ENCODE measurements at regions not wholly inside any gene's neighbourhood (a gene's known extent, or its start where the extent isn't known, plus 50 kb on each side); places are given as distances from the start of the nearest gene placed in this dataset.
"Not testable (repeated sequence)": the region's sequence is repeated elsewhere in the genome, so short reads cannot be mapped to it uniquely, and the experiment has no call there.

DNA sequence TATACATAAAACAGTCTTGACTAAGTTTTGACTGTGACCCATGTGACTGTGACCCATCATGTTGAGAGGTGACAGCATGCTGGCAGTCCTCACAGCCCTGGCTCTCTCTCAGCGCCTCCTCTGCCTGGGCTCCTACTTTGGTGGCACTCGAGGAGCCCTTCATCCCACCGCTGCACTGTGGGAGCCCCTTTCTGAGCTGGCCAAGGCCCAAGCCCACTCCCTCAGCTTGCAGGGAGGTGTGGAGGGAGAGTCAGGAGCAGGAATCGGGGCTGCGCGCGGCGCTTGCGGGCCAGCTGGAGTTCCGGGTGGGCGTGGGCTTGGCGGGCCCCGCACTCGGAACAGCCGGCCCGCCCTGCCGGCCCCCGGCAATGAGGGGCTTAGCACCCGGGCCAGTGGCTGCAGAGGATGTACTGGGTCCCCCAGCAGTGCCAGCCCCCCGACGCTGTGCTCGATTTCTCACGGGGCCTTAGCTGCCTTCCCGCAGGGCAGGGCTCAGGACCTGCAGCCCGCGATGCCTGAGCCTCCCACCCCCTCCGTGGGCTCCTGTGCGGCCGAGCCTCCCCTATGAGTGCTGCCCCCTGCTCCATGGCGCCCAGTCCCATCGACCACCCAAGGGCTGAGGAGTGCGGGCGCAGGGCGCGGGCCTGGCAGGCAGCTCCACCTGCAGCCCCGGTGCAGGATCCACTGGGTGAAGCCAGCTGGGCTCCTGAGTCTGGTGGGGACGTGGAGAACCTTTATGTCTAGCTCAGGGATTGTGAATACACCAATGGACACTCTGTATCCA, 955.9 kb upstream of the FAT3 start:
- not testable (repeated sequence) for H3K27me3 ChIP-seq (ENCODE audit: control insufficient read depth, insufficient read depth, low read length); H3K4me3 ChIP-seq (ENCODE audit: low read depth, low read length); H3K4me1 ChIP-seq (ENCODE audit: control insufficient read depth, insufficient read depth, low read length); H3K9ac ChIP-seq (ENCODE audit: low read depth, low read length); H3K36me3 ChIP-seq (ENCODE audit: control insufficient read depth, insufficient read depth, low read length); H3K9me3 ChIP-seq (ENCODE audit: control insufficient read depth, insufficient read depth, low read length)

DNA sequence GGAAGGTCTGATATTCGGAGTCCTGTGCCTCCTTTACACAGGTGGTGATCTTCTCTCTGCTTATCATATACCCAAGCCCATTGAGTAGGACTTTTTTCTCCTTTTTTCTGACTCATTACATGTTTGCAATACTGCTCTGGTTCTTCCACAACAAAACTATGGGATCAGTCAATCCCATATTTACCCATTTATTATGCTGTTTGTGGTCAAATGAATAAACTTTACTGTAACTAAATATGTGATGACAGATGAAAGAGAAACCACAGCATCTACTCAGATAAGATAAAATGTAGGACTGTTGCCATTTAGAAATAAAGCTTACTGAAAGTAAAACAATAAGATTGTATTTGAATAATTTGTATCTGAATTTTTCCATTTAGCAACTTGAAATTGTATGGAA, 958.7 kb upstream of the FAT3 start:
- Histone ChIP-seq H3K36me3 (ENCODE audit: control insufficient read depth, insufficient read depth, low read length) (no peaks in the 10 kb centered on the region), H3K9ac (ENCODE audit: low read depth, low read length) (no peak overlapping the region), H3K4me3 (ENCODE audit: low read depth, low read length) (no peak overlapping the region), H3K9me3 (ENCODE audit: control insufficient read depth, insufficient read depth, low read length) (no peaks in the 10 kb centered on the region), H3K27me3 (ENCODE audit: control insufficient read depth, insufficient read depth, low read length) (no peaks in the 10 kb centered on the region), H3K4me1 (ENCODE audit: control insufficient read depth, insufficient read depth, low read length) (peaks cover 2% of the 10 kb centered on the region)

DNA sequence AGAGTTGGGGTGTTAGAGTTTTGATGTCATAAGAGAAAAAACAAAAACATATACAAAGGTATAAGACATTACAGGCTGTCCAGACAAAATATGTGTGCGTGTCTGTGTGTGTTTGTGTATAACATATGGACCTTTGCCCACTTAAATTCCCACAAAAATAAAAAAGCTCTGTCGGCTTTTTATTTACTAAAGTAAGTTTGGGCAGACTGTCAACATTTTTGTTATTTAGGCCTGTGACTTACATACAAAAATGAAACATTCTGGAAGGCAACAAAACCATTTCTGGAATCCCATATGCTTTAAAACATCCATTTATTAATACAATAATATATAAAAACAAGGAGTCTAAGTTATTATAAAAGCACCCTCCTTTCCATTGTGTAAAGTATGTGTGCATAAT, 960.1 kb upstream of the FAT3 start:
- H3K9me3 ChIP-seq (ENCODE audit: control insufficient read depth, insufficient read depth, low read length), result no peaks in the 10 kb centered on the region
- no peaks in the 10 kb centered on the region for H3K27me3 ChIP-seq (ENCODE audit: control insufficient read depth, insufficient read depth, low read length)
- H3K9ac ChIP-seq (ENCODE audit: low read depth, low read length), result no peak overlapping the region
- H3K4me1 ChIP-seq (ENCODE audit: control insufficient read depth, insufficient read depth, low read length), result peaks cover 2% of the 10 kb centered on the region
- no peaks in the 10 kb centered on the region for H3K36me3 ChIP-seq (ENCODE audit: control insufficient read depth, insufficient read depth, low read length)
- no peak overlapping the region for H3K4me3 ChIP-seq (ENCODE audit: low read depth, low read length)

DNA sequence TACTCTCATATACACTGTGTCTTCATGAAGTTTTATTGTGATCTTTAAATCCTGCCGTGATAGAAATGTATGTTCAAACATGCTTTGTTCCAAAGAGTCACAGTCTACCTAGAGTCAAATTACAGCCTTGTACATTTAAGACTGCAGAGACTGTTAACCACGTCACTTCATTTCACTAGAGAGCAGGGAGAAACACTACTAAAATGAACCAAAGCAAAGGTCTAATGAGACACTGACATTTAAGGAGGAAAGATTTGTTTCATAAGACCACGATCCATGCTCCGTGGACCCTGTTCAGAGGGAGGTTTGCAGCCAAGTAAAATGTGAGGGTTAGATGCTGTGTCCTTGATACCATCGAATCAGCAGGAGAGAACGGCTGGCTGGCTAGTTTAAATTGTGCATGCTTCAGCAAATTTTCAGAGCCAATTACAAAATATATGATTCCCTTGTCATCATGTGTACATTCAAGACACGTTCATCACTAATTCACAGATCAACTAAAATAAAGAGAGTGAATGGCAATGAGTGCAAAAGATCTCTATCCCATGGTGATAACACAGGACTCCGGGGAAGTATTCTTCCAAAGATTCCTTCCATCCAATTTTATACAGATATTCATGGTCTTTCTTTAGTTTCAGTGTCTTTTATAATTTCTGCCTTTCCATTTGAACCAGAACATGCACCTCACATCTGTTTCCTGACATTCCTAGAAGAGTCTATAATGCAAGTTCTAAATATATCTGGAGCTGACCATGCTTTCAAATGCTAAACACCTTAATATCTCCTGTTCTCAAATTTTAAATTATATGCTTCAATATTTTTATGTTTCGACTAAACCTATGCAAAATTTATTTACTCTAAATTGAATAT, 960.9 kb upstream of the FAT3 start:
- H3K36me3 ChIP-seq (ENCODE audit: control insufficient read depth, insufficient read depth, low read length), result no peaks in the 10 kb centered on the region
- H3K9me3 ChIP-seq (ENCODE audit: control insufficient read depth, insufficient read depth, low read length), result no peaks in the 10 kb centered on the region
- H3K27me3 ChIP-seq (ENCODE audit: control insufficient read depth, insufficient read depth, low read length), result no peaks in the 10 kb centered on the region
- peaks cover 2% of the 10 kb centered on the region for H3K4me1 ChIP-seq (ENCODE audit: control insufficient read depth, insufficient read depth, low read length)
- H3K4me3 ChIP-seq (ENCODE audit: low read depth, low read length), result no peak overlapping the region
- no peak overlapping the region for H3K9ac ChIP-seq (ENCODE audit: low read depth, low read length)

DNA sequence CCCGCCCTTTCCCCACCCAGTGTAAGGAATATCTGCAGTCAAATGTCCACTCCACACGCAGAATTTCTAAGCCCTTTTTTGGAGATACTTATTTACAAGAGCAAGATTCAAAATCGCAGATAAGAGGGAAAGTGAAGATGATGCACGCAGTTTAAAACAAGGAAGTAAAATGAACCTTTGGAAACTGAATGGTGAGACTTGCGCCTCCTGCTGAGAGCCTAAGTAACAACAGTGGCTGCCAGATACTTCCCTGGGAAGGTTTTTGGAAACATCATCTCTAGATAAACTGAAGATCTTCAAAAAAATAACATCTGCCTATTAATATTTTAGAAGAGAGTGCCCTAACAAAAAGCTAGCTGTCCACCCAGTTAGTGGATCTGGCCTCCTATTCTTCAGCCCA, 963.1 kb upstream of the FAT3 start:
- Histone ChIP-seq H3K27me3 (ENCODE audit: control insufficient read depth, insufficient read depth, low read length) (no peaks in the 10 kb centered on the region), H3K36me3 (ENCODE audit: control insufficient read depth, insufficient read depth, low read length) (no peaks in the 10 kb centered on the region), H3K9me3 (ENCODE audit: control insufficient read depth, insufficient read depth, low read length) (no peaks in the 10 kb centered on the region), H3K4me3 (ENCODE audit: low read depth, low read length) (peak overlapping the region; percentile 15), H3K4me1 (ENCODE audit: control insufficient read depth, insufficient read depth, low read length) (peaks cover 2% of the 10 kb centered on the region), H3K9ac (ENCODE audit: low read depth, low read length) (no peak overlapping the region)

DNA sequence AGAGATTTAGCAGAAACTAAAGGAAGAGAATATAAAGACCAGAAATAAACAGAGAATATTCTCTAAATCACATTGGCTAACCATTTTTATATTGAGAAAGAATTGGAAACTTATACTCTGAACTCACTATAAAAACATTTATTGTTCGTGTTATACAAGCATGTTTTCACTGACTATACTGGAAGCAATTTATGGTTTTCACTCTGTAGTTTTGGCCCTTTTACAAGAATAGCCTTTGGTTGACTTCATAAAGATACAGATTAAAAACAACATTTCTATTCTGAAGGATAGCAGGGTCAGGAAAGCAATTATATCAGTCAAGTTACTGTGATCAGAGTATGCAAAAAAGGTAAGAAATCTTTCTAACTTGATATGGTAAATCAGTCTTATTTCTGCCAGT, 965.7 kb upstream of the FAT3 start:
- Histone ChIP-seq H3K4me1 (ENCODE audit: control insufficient read depth, insufficient read depth, low read length) (peaks cover 2% of the 10 kb centered on the region), H3K4me3 (ENCODE audit: low read depth, low read length) (no peak overlapping the region), H3K27me3 (ENCODE audit: control insufficient read depth, insufficient read depth, low read length) (no peaks in the 10 kb centered on the region), H3K9me3 (ENCODE audit: control insufficient read depth, insufficient read depth, low read length) (no peaks in the 10 kb centered on the region), H3K36me3 (ENCODE audit: control insufficient read depth, insufficient read depth, low read length) (no peaks in the 10 kb centered on the region), H3K9ac (ENCODE audit: low read depth, low read length) (no peak overlapping the region)

DNA sequence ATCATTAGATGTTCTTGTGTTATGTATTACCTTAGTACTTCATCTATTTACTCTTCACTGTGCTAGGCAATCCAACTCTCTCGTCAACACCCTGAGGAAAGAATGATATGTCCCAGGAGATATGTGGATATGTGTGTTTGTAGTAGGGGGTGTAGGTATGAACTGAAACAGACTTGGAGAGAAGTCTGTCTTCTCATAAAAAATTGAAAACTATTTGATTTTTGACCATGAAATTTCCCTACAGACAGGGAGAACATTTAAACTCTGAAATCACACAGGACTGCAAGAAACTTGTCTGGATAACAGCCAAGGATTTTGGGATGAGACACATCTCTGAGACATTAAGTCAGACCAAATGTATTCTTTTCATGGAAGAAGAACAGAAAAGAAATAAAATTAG, 967.0 kb upstream of the FAT3 start:
- H3K4me1 ChIP-seq (ENCODE audit: control insufficient read depth, insufficient read depth, low read length), result peaks cover 2% of the 10 kb centered on the region
- no peaks in the 10 kb centered on the region for H3K27me3 ChIP-seq (ENCODE audit: control insufficient read depth, insufficient read depth, low read length)
- no peaks in the 10 kb centered on the region for H3K36me3 ChIP-seq (ENCODE audit: control insufficient read depth, insufficient read depth, low read length)
- H3K4me3 ChIP-seq (ENCODE audit: low read depth, low read length), result no peak overlapping the region
- no peak overlapping the region for H3K9ac ChIP-seq (ENCODE audit: low read depth, low read length)
- H3K9me3 ChIP-seq (ENCODE audit: control insufficient read depth, insufficient read depth, low read length), result no peaks in the 10 kb centered on the region

DNA sequence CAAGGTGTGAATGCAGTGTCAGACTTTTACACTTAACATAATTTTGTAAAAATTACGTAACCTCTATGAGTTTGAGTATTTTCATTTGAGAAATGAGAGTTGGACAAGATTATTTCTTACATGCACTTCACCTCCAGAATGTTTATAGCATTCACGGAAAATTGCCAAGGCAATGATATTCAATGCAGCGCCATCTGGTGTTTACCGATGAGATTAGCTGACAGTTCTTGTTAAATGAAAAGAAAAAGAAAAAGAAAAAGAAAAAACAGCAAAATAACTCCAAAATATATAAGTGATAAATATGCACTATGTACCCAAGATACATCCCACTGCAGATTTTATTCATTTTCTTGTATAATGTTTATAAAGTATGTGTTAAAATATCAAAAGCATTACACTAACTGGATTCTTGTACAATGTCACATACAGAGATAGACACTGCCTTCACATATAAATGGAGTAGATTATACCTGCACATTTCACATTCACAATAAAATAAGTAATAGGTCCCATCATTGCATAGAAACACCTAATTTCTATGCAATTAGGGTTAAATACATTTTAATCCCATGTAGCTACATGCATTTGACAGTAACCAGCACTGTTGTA, 976.3 kb upstream of the FAT3 start:
- H3K4me1 ChIP-seq (ENCODE audit: control insufficient read depth, insufficient read depth, low read length), result no peaks in the 10 kb centered on the region
- no peaks in the 10 kb centered on the region for H3K27me3 ChIP-seq (ENCODE audit: control insufficient read depth, insufficient read depth, low read length)
- H3K9ac ChIP-seq (ENCODE audit: low read depth, low read length), result no peak overlapping the region

DNA sequence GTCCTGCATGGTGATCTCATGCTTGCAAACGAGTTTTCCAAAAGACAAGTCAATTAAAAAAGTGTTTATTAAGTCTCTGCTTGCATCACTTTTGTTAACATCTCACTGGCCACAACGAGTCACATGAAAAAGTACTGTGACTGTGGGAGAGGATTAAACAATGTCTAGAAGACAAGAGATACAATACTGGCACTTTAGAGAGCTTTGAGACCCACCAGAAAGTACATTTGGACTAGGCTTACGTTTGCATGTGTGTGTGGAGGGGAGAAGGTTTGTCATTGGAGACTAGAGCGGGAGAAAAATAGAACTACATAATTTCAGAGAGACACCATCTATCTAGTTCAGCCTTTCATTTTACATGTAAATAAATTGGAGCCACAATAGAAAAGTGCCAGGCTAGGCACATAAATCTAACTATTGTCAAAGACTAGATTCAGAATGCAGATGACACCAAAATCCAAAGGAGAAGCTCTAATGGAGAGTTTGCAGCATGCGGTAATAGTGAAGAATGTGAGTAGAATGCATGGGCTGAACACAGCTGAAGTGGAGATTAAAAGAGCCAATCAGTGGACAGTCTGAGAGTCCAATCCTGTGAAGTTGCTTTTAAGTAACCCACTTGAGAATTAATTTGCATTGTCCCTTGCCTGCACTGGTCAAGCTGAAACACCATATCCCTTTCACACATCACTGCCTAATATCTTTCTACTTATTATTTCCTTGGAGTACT, 977.4 kb upstream of the FAT3 start:
- no peaks in the 10 kb centered on the region for H3K27me3 ChIP-seq (ENCODE audit: control insufficient read depth, insufficient read depth, low read length)
- H3K36me3 ChIP-seq (ENCODE audit: control insufficient read depth, insufficient read depth, low read length), result no peaks in the 10 kb centered on the region
- no peaks in the 10 kb centered on the region for H3K4me1 ChIP-seq (ENCODE audit: control insufficient read depth, insufficient read depth, low read length)
- no peaks in the 10 kb centered on the region for H3K9me3 ChIP-seq (ENCODE audit: control insufficient read depth, insufficient read depth, low read length)
- no peak overlapping the region for H3K9ac ChIP-seq (ENCODE audit: low read depth, low read length)
- H3K4me3 ChIP-seq (ENCODE audit: low read depth, low read length), result no peak overlapping the region

More for the DNA sequence above, 976.3 kb upstream of the FAT3 start:
- Histone ChIP-seq H3K9me3 (ENCODE audit: control insufficient read depth, insufficient read depth, low read length) (no peaks in the 10 kb centered on the region), H3K36me3 (ENCODE audit: control insufficient read depth, insufficient read depth, low read length) (no peaks in the 10 kb centered on the region), H3K4me3 (ENCODE audit: low read depth, low read length) (no peak overlapping the region)

DNA sequence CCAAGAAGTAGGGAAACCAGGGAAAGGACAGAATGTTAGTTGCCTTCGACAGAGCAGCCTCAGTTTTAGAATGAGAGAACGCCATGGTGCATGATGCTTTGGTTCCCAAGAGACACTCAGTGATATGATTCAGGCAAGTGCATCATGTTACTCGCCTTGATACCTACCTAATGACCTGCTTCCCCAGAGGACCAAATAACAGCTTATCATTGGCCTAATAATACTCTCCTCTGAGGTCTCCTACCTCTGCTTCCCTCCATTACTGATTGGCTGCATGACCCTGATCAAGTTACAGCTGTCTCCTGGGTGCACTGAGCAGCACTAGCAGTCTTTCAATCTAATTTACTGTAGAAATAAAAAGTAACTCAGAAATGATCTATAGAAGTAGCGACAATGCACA, 979.7 kb upstream of the FAT3 start:
- Histone ChIP-seq H3K9me3 (ENCODE audit: control insufficient read depth, insufficient read depth, low read length) (no peaks in the 10 kb centered on the region), H3K27me3 (ENCODE audit: control insufficient read depth, insufficient read depth, low read length) (no peaks in the 10 kb centered on the region), H3K36me3 (ENCODE audit: control insufficient read depth, insufficient read depth, low read length) (no peaks in the 10 kb centered on the region), H3K9ac (ENCODE audit: low read depth, low read length) (no peak overlapping the region), H3K4me3 (ENCODE audit: low read depth, low read length) (no peak overlapping the region), H3K4me1 (ENCODE audit: control insufficient read depth, insufficient read depth, low read length) (no peaks in the 10 kb centered on the region)

DNA sequence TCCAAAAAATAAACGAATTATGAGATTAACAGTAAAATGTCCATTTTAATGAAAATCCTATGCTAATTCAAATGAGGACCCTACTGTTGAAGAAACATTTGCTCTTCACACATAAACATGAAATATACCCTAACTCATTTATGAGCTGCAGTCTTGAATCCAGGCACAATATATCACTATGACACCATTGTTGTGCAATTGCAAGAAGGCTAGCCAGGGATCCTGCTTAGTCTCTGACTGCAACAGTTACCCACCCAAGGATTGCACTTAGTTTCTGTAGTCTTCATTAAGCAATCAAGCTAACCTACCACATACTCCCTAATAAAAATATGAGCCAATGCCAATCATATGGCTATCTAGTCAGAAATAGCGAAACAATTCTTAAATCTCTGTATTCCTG, 981.0 kb upstream of the FAT3 start:
- Histone ChIP-seq H3K9ac (ENCODE audit: low read depth, low read length) (no peak overlapping the region), H3K27me3 (ENCODE audit: control insufficient read depth, insufficient read depth, low read length) (no peaks in the 10 kb centered on the region), H3K4me3 (ENCODE audit: low read depth, low read length) (no peak overlapping the region), H3K9me3 (ENCODE audit: control insufficient read depth, insufficient read depth, low read length) (no peaks in the 10 kb centered on the region), H3K4me1 (ENCODE audit: control insufficient read depth, insufficient read depth, low read length) (peaks cover 3% of the 10 kb centered on the region), H3K36me3 (ENCODE audit: control insufficient read depth, insufficient read depth, low read length) (no peaks in the 10 kb centered on the region)
